Loucy (cell line): ENCODE measurements at regions not wholly inside any gene's neighbourhood (a gene's known extent, or its start where the extent isn't known, plus 50 kb on each side); places are given as distances from the start of the nearest gene placed in this dataset.

Experiments used
- H2AFZ ChIP-seq: fragments of 200-600 bp; sonication (generic); 2 replicates; pipeline ENCODE4 v1.6.0; 2016; ENCODE audit warnings: antibody characterized with exemption, mild to moderate bottlenecking, low read length, moderate library complexity
- H3F3A ChIP-seq: fragments of 200-600 bp; 2 replicates; pipeline ENCODE4 v1.6.0; 2016; ENCODE audit warnings: antibody characterized with exemption, low read depth, mild to moderate bottlenecking
- H3K27me3 ChIP-seq: fragments of 200-600 bp; sonication (generic); 2 replicates; pipeline ENCODE4 v1.6.1; 2014; ENCODE audit warnings: low read length, mild to moderate bottlenecking; ENCODE audit not compliant: insufficient read depth, poor library complexity, severe bottlenecking
- H3K36me3 ChIP-seq: fragments of 200-600 bp; sonication (generic); 2 replicates; pipeline ENCODE4 v1.6.1; 2016; ENCODE audit warnings: low read length; ENCODE audit not compliant: insufficient read depth
- H3K4me1 ChIP-seq: fragments of 200-600 bp; sonication (generic); 2 replicates; pipeline ENCODE4 v1.5.1; 2014; ENCODE audit warnings: low read length, mild to moderate bottlenecking; ENCODE audit not compliant: insufficient read depth, poor library complexity, severe bottlenecking
- H3K4me2 ChIP-seq: fragments of 200-600 bp; sonication (generic); 2 replicates; pipeline ENCODE4 v1.6.0; 2014; ENCODE audit warnings: antibody characterized with exemption, low read length, low read depth, mild to moderate bottlenecking; ENCODE audit not compliant: poor library complexity, severe bottlenecking
- H3K4me3 ChIP-seq: fragments of 200-600 bp; sonication (generic); 2 replicates; pipeline ENCODE4 v1.5.1; 2014; ENCODE audit warnings: low read length, mild to moderate bottlenecking, mixed read lengths; ENCODE audit not compliant: poor library complexity, severe bottlenecking
- H3K79me2 ChIP-seq: fragments of 200-600 bp; sonication (generic); 2 replicates; pipeline ENCODE4 v1.6.1; 2014; ENCODE audit warnings: low read length; ENCODE audit not compliant: insufficient read depth
- H3K9ac ChIP-seq: fragments of 200-600 bp; sonication (generic); 2 replicates; pipeline ENCODE4 v1.6.0; 2014; ENCODE audit warnings: mild to moderate bottlenecking, low read depth, low read length, moderate library complexity; ENCODE audit not compliant: poor library complexity, severe bottlenecking
- H3K9me2 ChIP-seq: fragments of 200-600 bp; sonication (generic); replicated peaks from 2 replicates; pipeline ENCODE4 v1.6.1; 2016; ENCODE audit warnings: low read depth, low read length, mixed read lengths
- H3K9me3 ChIP-seq: fragments of 200-600 bp; sonication (generic); 2 replicates; pipeline ENCODE4 v1.6.1; 2014; ENCODE audit warnings: mild to moderate bottlenecking, antibody characterized with exemption, low read length, low read depth; ENCODE audit not compliant: insufficient read depth
- H4K20me1 ChIP-seq: fragments of 200-600 bp; sonication (generic); 2 replicates; pipeline ENCODE4 v1.6.0; 2014; ENCODE audit warnings: antibody characterized with exemption, low read length, mild to moderate bottlenecking; ENCODE audit not compliant: insufficient read depth, poor library complexity, severe bottlenecking
- CTCF ChIP-seq: fragments of 200-600 bp; sonication (generic); conservative IDR thresholded peaks from 2 replicates; pipeline ENCODE4 v1.5.1; 2014; ENCODE audit warnings: mild to moderate bottlenecking, antibody characterized with exemption, low read length
- EZH2phosphoT487 ChIP-seq: fragments of 200-600 bp; IDR thresholded peaks from 2 replicates; pipeline ENCODE4 v1.6.1; 2018; ENCODE audit warnings: antibody characterized with exemption, mild to moderate bottlenecking, moderate library complexity, borderline replicate concordance

DNA sequence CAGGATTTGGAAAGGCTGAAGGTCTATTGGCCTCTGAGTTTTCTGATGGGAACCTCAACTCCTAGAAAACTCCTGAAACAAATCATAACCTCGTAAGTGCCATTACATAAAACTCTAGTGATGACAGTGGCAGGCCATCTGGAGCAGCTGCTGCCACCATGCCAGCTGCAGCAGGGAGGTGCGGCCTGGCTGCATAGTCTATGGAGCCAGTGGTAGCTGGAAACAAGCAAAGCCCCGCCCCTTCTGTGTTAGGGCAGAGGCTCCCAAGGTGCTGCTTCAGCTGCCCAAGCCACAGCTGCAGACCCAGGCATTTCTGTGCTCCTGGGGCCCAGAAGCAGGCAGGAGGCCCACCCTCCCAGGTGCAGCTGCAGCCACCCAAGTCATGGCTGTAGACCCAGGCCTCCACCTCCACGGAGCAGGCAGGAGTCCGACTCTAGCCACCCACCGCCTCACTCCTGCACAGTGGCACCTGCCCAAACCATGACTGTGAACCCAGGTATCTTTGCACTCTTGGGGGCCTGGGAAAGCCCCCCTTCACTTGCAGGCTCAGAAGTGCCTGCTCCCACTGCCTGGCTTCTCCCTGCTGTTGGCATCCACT, 254.1 kb upstream of the KCNJ16 start:
- no peaks in the 10 kb centered on the region for H3K36me3 ChIP-seq
- no peak overlapping the region for H3K4me3 ChIP-seq
- H3K9me3 ChIP-seq, result no peaks in the 10 kb centered on the region; the same call in 1 of the 2 replicates
- H2AFZ ChIP-seq, result no peak overlapping the region
- no peaks in the 10 kb centered on the region for H4K20me1 ChIP-seq
- H3K9me2 ChIP-seq, result no peaks in the 10 kb centered on the region
- H3K4me2 ChIP-seq, result no peak overlapping the region
- no peaks in the 10 kb centered on the region for H3K79me2 ChIP-seq
- no peaks in the 10 kb centered on the region for H3F3A ChIP-seq
- H3K27me3 ChIP-seq, result no peaks in the 10 kb centered on the region
- no peak overlapping the region for H3K9ac ChIP-seq
- H3K4me1 ChIP-seq, result no peaks in the 10 kb centered on the region
- TF ChIP-seq CTCF (no peak), EZH2phosphoT487 (no peak)

GRCh38 chr17:69822314-69822875, 252.6 kb upstream of the KCNJ16 start:
- H2AFZ ChIP-seq, result no peak overlapping the region
- H3K36me3 ChIP-seq, result no peaks in the 10 kb centered on the region
- H3K9ac ChIP-seq, result no peak overlapping the region
- no peak overlapping the region for H3K4me2 ChIP-seq
- H3K4me3 ChIP-seq, result no peak overlapping the region
- no peaks in the 10 kb centered on the region for H4K20me1 ChIP-seq
- H3K79me2 ChIP-seq, result no peaks in the 10 kb centered on the region
- H3K9me2 ChIP-seq, result no peaks in the 10 kb centered on the region
- H3K4me1 ChIP-seq, result no peaks in the 10 kb centered on the region
- no peaks in the 10 kb centered on the region for H3K27me3 ChIP-seq
- H3K9me3 ChIP-seq, result no peaks in the 10 kb centered on the region; the same call in 1 of the 2 replicates
- H3F3A ChIP-seq, result no peaks in the 10 kb centered on the region
- TF ChIP-seq EZH2phosphoT487 (no peak), CTCF (no peak)

- Histone ChIP-seq H3K36me3 (no peaks in the 10 kb centered on the region), H3K27me3 (no peaks in the 10 kb centered on the region), H3K4me1 (no peaks in the 10 kb centered on the region), H4K20me1 (no peaks in the 10 kb centered on the region), H3K4me3 (no peak overlapping the region), H3K9me3 (no peaks in the 10 kb centered on the region), H3K79me2 (no peaks in the 10 kb centered on the region), H3F3A (no peaks in the 10 kb centered on the region), H3K4me2 (no peak overlapping the region), H2AFZ (no peak overlapping the region), H3K9ac (no peak overlapping the region), H3K9me2 (no peaks in the 10 kb centered on the region)
- TF ChIP-seq EZH2phosphoT487 (no peak), CTCF (no peak)
Measured at GRCh38 chr17:69828087-69828486, 246.9 kb upstream of the KCNJ16 start.
